Loucy (cell line): ENCODE measurements at regions not wholly inside any gene's neighbourhood (a gene's known extent, or its start where the extent isn't known, plus 50 kb on each side); places are given as distances from the start of the nearest gene placed in this dataset.

ENCODE experiments used
- H2AFZ ChIP-seq: fragments of 200-600 bp; sonication (generic); 2 replicates; pipeline ENCODE4 v1.6.0; 2016; ENCODE audit warnings: antibody characterized with exemption, mild to moderate bottlenecking, low read length, moderate library complexity
- H3F3A ChIP-seq: fragments of 200-600 bp; 2 replicates; pipeline ENCODE4 v1.6.0; 2016; ENCODE audit warnings: antibody characterized with exemption, low read depth, mild to moderate bottlenecking
- H3K27me3 ChIP-seq: fragments of 200-600 bp; sonication (generic); 2 replicates; pipeline ENCODE4 v1.6.1; 2014; ENCODE audit warnings: low read length, mild to moderate bottlenecking; ENCODE audit not compliant: insufficient read depth, poor library complexity, severe bottlenecking
- H3K36me3 ChIP-seq: fragments of 200-600 bp; sonication (generic); 2 replicates; pipeline ENCODE4 v1.6.1; 2016; ENCODE audit warnings: low read length; ENCODE audit not compliant: insufficient read depth
- H3K4me1 ChIP-seq: fragments of 200-600 bp; sonication (generic); 2 replicates; pipeline ENCODE4 v1.5.1; 2014; ENCODE audit warnings: low read length, mild to moderate bottlenecking; ENCODE audit not compliant: insufficient read depth, poor library complexity, severe bottlenecking
- H3K4me2 ChIP-seq: fragments of 200-600 bp; sonication (generic); 2 replicates; pipeline ENCODE4 v1.6.0; 2014; ENCODE audit warnings: antibody characterized with exemption, low read length, low read depth, mild to moderate bottlenecking; ENCODE audit not compliant: poor library complexity, severe bottlenecking
- H3K4me3 ChIP-seq: fragments of 200-600 bp; sonication (generic); 2 replicates; pipeline ENCODE4 v1.5.1; 2014; ENCODE audit warnings: low read length, mild to moderate bottlenecking, mixed read lengths; ENCODE audit not compliant: poor library complexity, severe bottlenecking
- H3K79me2 ChIP-seq: fragments of 200-600 bp; sonication (generic); 2 replicates; pipeline ENCODE4 v1.6.1; 2014; ENCODE audit warnings: low read length; ENCODE audit not compliant: insufficient read depth
- H3K9ac ChIP-seq: fragments of 200-600 bp; sonication (generic); 2 replicates; pipeline ENCODE4 v1.6.0; 2014; ENCODE audit warnings: mild to moderate bottlenecking, low read depth, low read length, moderate library complexity; ENCODE audit not compliant: poor library complexity, severe bottlenecking
- H3K9me2 ChIP-seq: fragments of 200-600 bp; sonication (generic); replicated peaks from 2 replicates; pipeline ENCODE4 v1.6.1; 2016; ENCODE audit warnings: low read depth, low read length, mixed read lengths
- H3K9me3 ChIP-seq: fragments of 200-600 bp; sonication (generic); 2 replicates; pipeline ENCODE4 v1.6.1; 2014; ENCODE audit warnings: mild to moderate bottlenecking, antibody characterized with exemption, low read length, low read depth; ENCODE audit not compliant: insufficient read depth
- H4K20me1 ChIP-seq: fragments of 200-600 bp; sonication (generic); 2 replicates; pipeline ENCODE4 v1.6.0; 2014; ENCODE audit warnings: antibody characterized with exemption, low read length, mild to moderate bottlenecking; ENCODE audit not compliant: insufficient read depth, poor library complexity, severe bottlenecking
- CTCF ChIP-seq: fragments of 200-600 bp; sonication (generic); conservative IDR thresholded peaks from 2 replicates; pipeline ENCODE4 v1.5.1; 2014; ENCODE audit warnings: mild to moderate bottlenecking, antibody characterized with exemption, low read length
- EZH2phosphoT487 ChIP-seq: fragments of 200-600 bp; IDR thresholded peaks from 2 replicates; pipeline ENCODE4 v1.6.1; 2018; ENCODE audit warnings: antibody characterized with exemption, mild to moderate bottlenecking, moderate library complexity, borderline replicate concordance

DNA sequence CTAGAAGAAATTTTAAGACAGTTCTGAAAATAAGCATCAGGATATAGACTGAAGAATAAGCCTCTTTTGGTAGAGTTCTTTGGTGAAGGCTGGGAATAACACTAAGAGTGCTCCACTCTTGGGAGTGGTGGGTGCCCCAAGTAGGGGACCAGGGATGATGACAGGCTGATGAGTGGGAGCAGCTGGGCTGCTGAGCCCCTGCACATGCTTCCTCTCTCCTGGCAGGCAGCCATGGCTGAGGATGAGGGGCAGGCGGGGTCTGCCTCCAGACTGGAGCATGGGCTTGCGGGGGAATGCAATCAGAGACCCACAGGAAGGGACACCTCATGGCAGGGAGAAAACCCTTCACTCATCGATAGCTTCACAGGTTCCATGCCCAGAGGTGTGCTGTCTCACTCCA lies 72.6 kb upstream of the RORA start:
- no peak overlapping the region for H3K4me3 ChIP-seq
- no peak overlapping the region for H3K4me2 ChIP-seq
- TF ChIP-seq EZH2phosphoT487 = no peak
- no peak for TF ChIP-seq CTCF
- no peaks in the 10 kb centered on the region for H3K36me3 ChIP-seq
- H3K9ac ChIP-seq = no peak overlapping the region
- H4K20me1 ChIP-seq = no peaks in the 10 kb centered on the region
- no peaks in the 10 kb centered on the region for H3K9me3 ChIP-seq
- no peaks in the 10 kb centered on the region for H3K9me2 ChIP-seq
- H3F3A ChIP-seq = no peaks in the 10 kb centered on the region
- no peaks in the 10 kb centered on the region for H3K27me3 ChIP-seq
- H2AFZ ChIP-seq = no peak overlapping the region
- no peaks in the 10 kb centered on the region for H3K4me1 ChIP-seq
- no peaks in the 10 kb centered on the region for H3K79me2 ChIP-seq

DNA sequence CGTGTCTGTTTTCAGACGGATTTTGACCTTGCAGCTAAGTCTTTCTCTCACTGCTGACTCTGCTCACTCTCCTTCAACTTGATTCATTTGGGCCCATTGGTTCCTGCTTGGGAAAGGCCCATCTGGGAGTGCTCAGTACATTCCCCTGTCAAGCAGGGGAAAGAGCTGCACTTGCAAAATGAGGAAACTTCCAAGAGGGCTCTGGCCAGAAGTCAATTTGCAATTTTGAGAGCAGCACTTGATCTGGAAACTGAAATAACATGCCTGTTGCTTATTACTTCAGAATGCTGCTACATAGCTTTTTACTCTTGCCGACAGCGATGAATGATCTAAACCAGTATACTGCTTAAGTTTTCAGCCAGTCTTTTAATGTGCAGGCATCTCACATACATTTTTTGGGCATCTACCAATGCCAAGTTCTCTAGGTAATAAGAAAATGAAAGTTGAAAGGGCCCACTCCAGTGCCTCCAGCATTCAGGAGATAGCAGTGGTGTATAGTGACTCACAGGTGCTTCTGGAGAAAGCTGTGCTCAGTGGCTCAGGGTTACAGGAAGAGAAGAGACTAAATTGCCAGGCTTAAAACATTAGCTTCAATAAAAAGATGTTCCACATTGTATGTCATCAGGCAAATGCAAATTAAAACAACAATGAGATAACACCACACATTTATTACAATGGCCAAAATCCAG lies 70.1 kb upstream of the RORA start:
- Histone ChIP-seq H3K79me2 (no peaks in the 10 kb centered on the region), H3K9me2 (no peaks in the 10 kb centered on the region), H3K4me1 (no peaks in the 10 kb centered on the region), H3F3A (no peaks in the 10 kb centered on the region), H3K36me3 (no peaks in the 10 kb centered on the region), H3K9me3 (no peaks in the 10 kb centered on the region), H4K20me1 (no peaks in the 10 kb centered on the region), H3K4me2 (no peak overlapping the region), H3K27me3 (no peaks in the 10 kb centered on the region), H3K9ac (no peak overlapping the region), H3K4me3 (no peak overlapping the region), H2AFZ (no peak overlapping the region)
- no peak for TF ChIP-seq EZH2phosphoT487
- TF ChIP-seq CTCF = no peak

GRCh38 chr15:61295239-61295638 lies 66.1 kb upstream of the RORA start:
- no peak overlapping the region for H2AFZ ChIP-seq
- no peaks in the 10 kb centered on the region for H3K4me1 ChIP-seq
- no peaks in the 10 kb centered on the region for H3K9me3 ChIP-seq
- no peak overlapping the region for H3K4me3 ChIP-seq
- no peak overlapping the region for H3K4me2 ChIP-seq
- no peaks in the 10 kb centered on the region for H3K79me2 ChIP-seq
- H3K9me2 ChIP-seq = no peaks in the 10 kb centered on the region
- no peaks in the 10 kb centered on the region for H3F3A ChIP-seq
- no peak overlapping the region for H3K9ac ChIP-seq
- H4K20me1 ChIP-seq = no peaks in the 10 kb centered on the region
- H3K36me3 ChIP-seq = no peaks in the 10 kb centered on the region
- TF ChIP-seq CTCF = no peak
- no peak for TF ChIP-seq EZH2phosphoT487
- H3K27me3 ChIP-seq = no peaks in the 10 kb centered on the region
